Vagina (tissue), 2 donors: ENCODE measurements at regions not wholly inside any gene's neighbourhood (a gene's known extent, or its start where the extent isn't known, plus 50 kb on each side); places are given as distances from the start of the nearest gene placed in this dataset.

ENCODE experiments used
- POLR2A ChIP-seq, 2 donors: fragments of 450-650 bp; IDR thresholded peaks; one replicate each; pipeline ENCODE4 v1.6.1; 2017; ENCODE audit warnings: antibody characterized with exemption in 2 of 2, mild to moderate bottlenecking in 2 of 2, moderate library complexity in 2 of 2
- POLR2AphosphoS5 ChIP-seq, 2 donors: sonication (generic); formaldehyde crosslinking; IDR thresholded peaks; one replicate each; pipeline ENCODE4 v1.9.0; 2017; ENCODE audit warnings: antibody characterized with exemption in 2 of 2, mild to moderate bottlenecking in 2 of 2, low read depth in 1 of 2; ENCODE audit not compliant: insufficient read depth in 1 of 2
- TF ChIP-seq, protein P1 (sequence below), 3 experiments: fragments of 450-650 bp in 2 of 3; fragments of 200-600 bp in 1 of 3; sonication (generic) in 1 of 3; IDR thresholded peaks; one replicate each; pipeline ENCODE4 v1.5.1; 2017 to 2019; ENCODE audit warnings: antibody characterized with exemption in 3 of 3, mild to moderate bottlenecking in 2 of 3, moderate library complexity in 2 of 3

DNA sequence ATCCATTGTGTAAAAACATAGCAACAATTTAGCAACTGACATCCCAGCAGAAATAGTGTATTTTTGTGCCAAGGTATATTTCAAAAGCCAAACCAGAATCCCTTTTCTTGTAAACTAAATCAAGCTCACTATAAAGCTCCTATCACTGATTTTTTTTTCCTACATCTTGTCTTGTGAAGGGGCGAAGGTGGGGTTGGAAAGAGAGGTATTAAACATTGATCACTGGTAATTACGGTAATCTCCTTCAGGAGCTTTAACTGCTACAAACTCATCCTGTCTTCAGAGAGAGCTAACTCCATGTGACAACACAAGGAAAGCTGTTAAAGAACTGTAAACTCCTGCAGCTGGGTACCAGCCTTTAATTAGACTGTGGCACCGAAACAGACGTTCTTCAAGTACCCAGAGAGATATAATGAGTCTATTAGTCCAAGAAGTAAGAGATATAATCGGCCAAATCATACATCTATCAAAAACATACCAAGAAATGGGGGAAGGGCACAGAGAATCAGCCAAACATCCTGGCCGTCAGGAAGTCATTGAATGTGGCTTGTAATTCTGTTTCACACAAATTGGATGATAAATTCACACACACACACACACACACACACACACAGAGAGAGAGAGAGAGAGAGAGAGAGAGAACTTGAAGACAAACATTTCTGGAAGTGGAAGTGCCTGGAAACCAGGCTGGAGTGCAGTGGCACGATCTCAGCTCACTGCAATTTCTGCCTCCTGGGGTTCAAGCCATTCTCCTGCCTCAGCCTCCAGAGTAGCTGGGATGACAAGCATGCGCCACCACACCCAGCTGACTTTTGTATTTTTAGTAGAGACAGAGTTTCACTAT lies 111.9 kb upstream of the PPARGC1A start:
- TF ChIP-seq, protein P1, sequence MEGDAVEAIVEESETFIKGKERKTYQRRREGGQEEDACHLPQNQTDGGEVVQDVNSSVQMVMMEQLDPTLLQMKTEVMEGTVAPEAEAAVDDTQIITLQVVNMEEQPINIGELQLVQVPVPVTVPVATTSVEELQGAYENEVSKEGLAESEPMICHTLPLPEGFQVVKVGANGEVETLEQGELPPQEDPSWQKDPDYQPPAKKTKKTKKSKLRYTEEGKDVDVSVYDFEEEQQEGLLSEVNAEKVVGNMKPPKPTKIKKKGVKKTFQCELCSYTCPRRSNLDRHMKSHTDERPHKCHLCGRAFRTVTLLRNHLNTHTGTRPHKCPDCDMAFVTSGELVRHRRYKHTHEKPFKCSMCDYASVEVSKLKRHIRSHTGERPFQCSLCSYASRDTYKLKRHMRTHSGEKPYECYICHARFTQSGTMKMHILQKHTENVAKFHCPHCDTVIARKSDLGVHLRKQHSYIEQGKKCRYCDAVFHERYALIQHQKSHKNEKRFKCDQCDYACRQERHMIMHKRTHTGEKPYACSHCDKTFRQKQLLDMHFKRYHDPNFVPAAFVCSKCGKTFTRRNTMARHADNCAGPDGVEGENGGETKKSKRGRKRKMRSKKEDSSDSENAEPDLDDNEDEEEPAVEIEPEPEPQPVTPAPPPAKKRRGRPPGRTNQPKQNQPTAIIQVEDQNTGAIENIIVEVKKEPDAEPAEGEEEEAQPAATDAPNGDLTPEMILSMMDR (IDR thresholded peaks at IDR 0.05): no peak
- TF ChIP-seq POLR2AphosphoS5 (IDR thresholded peaks at IDR 0.05; ENCODE audit: insufficient read depth in 1 of 2, low read depth in 1 of 2): no peak
- TF ChIP-seq POLR2A (IDR thresholded peaks at IDR 0.05): no peak
